Lower leg skin (tissue), 3 donors: ENCODE measurements at regions not wholly inside any gene's neighbourhood (a gene's known extent, or its start where the extent isn't known, plus 50 kb on each side); places are given as distances from the start of the nearest gene placed in this dataset.

ENCODE experiments used
- POLR2A ChIP-seq, 2 donors: fragments of 450-650 bp; IDR thresholded peaks; one replicate each; pipeline ENCODE4 v1.6.1; 2016 to 2017; ENCODE audit warnings: antibody characterized with exemption in 2 of 2, mild to moderate bottlenecking in 1 of 2, moderate library complexity in 1 of 2
- TF ChIP-seq, protein P1 (sequence below), 3 donors: fragments of 450-650 bp; IDR thresholded peaks; one replicate each; pipeline ENCODE4 v1.5.1; 2016; ENCODE audit warnings: antibody characterized with exemption in 3 of 3, mild to moderate bottlenecking in 3 of 3, moderate library complexity in 2 of 3

GRCh38 chr6:113248532-113248931 lies 608.6 kb upstream of the MARCKS start:
- TF ChIP-seq, protein P1, sequence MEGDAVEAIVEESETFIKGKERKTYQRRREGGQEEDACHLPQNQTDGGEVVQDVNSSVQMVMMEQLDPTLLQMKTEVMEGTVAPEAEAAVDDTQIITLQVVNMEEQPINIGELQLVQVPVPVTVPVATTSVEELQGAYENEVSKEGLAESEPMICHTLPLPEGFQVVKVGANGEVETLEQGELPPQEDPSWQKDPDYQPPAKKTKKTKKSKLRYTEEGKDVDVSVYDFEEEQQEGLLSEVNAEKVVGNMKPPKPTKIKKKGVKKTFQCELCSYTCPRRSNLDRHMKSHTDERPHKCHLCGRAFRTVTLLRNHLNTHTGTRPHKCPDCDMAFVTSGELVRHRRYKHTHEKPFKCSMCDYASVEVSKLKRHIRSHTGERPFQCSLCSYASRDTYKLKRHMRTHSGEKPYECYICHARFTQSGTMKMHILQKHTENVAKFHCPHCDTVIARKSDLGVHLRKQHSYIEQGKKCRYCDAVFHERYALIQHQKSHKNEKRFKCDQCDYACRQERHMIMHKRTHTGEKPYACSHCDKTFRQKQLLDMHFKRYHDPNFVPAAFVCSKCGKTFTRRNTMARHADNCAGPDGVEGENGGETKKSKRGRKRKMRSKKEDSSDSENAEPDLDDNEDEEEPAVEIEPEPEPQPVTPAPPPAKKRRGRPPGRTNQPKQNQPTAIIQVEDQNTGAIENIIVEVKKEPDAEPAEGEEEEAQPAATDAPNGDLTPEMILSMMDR (IDR thresholded peaks at IDR 0.05), result no peak
- no peak for TF ChIP-seq POLR2A (IDR thresholded peaks at IDR 0.05)
